Fibroblast of the aortic adventitia (primary cell): ENCODE measurements at regions not wholly inside any gene's neighbourhood (a gene's known extent, or its start where the extent isn't known, plus 50 kb on each side); places are given as distances from the start of the nearest gene placed in this dataset.
A peak's percentile ranks its signal among the peaks of the same experiment; 100 is the strongest.

Source experiments
- DNase-seq: peaks from one replicate; pipeline ENCODE4 v3.0.0-alpha.2; 2010; ENCODE audit warnings: low read depth
- H3K4me3 ChIP-seq: 2 replicates; pipeline ENCODE4 v1.5.1; 2011; ENCODE audit warnings: low read depth, mild to moderate bottlenecking, control low read depth, low read length, moderate library complexity
- TF ChIP-seq, protein P1 (sequence below): IDR thresholded peaks from 2 replicates; pipeline ENCODE4 v1.5.1; 2011; ENCODE audit warnings: mild to moderate bottlenecking, low read length, control low read depth, inconsistent platforms; ENCODE audit not compliant: insufficient read depth

GRCh38 chr3:193754719-193755118 is 161.7 kb downstream of the OPA1 start:
- no peak for DNase-seq
- H3K4me3 ChIP-seq = no peak overlapping the region
- TF ChIP-seq, protein P1, sequence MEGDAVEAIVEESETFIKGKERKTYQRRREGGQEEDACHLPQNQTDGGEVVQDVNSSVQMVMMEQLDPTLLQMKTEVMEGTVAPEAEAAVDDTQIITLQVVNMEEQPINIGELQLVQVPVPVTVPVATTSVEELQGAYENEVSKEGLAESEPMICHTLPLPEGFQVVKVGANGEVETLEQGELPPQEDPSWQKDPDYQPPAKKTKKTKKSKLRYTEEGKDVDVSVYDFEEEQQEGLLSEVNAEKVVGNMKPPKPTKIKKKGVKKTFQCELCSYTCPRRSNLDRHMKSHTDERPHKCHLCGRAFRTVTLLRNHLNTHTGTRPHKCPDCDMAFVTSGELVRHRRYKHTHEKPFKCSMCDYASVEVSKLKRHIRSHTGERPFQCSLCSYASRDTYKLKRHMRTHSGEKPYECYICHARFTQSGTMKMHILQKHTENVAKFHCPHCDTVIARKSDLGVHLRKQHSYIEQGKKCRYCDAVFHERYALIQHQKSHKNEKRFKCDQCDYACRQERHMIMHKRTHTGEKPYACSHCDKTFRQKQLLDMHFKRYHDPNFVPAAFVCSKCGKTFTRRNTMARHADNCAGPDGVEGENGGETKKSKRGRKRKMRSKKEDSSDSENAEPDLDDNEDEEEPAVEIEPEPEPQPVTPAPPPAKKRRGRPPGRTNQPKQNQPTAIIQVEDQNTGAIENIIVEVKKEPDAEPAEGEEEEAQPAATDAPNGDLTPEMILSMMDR = no peak

- no peak for DNase-seq
- H3K4me3 ChIP-seq = no peak overlapping the region
- TF ChIP-seq, protein P1 = no peak
Measured at GRCh38 chr3:193756536-193756935, 163.5 kb downstream of the OPA1 start.

GRCh38 chr3:193757457-193757856 is 164.4 kb downstream of the OPA1 start:
- no peak overlapping the region for H3K4me3 ChIP-seq
- no peak for DNase-seq
- TF ChIP-seq, protein P1 = no peak

DNA sequence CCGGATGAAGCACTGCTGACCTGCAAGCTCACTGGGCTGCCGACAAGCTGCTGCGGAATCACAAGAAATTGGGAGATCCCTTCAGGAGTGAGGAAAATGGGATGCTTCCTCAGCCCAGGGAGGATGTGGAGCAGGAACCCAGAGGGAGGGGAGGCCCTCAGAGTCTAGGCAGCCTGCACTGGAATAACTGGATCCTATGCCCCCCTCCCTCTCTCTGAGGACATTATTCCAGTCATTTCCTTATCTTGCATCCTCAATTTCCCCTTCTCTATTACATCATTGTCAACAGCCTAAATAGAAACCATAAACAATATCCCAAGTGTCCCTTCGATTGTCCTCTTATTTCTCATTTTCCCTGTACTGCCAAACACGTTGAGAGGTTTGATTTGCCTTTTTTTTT is 169.0 kb downstream of the OPA1 start:
- no peak overlapping the region for H3K4me3 ChIP-seq
- DNase-seq = no peak
- TF ChIP-seq, protein P1 = no peak

DNA sequence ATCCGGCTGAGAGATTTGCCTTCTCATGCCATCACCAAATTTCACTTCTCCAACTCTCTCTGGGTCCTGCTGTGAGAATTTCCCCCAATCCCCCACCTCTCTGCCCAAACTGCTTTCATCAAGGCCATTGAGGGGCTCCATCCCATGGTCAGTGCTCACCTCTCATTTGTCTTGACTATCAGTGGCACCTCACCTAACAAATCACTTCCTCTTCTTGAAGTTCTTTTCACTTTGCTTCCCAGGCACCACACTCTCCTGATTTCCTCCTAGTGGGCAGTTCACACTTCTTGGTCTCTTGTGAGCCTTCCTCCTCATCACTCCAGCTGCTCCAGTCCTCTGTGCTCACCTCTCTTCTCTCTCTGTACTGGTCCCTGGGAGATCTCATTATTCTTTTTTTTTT is 169.6 kb downstream of the OPA1 start:
- TF ChIP-seq, protein P1 = no peak
- no peak overlapping the region for H3K4me3 ChIP-seq
- DNase-seq = no peak

DNA sequence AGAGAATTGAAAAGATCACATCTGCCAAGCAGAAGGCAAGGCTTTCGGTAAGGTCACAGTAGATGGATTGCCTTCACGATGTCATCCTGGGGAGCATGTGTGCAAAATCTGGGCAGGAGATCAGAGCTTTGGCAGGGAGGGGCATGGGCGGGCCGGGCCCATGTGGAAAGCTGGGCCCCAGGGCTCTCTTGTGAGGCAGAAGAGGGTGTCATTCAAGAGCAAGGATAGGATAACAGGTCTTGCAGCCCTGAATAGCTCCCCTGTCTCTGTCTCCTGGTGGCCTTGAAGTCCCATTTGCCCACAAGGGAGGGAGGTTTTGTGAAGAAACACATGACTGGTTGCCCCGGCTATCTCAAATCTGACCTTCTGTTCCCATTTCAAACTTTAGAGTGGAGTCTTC is 172.0 kb downstream of the OPA1 start:
- H3K4me3 ChIP-seq = no peak overlapping the region
- TF ChIP-seq, protein P1 = no peak
- no peak for DNase-seq

- peak; percentile 17 for DNase-seq
- TF ChIP-seq, protein P1 = no peak
- no peak overlapping the region for H3K4me3 ChIP-seq
Measured at GRCh38 chr3:193767353-193768069, 174.5 kb downstream of the OPA1 start.
